ENCODE measurements at regions not wholly inside any gene's neighbourhood (a gene's known extent, or its start where the extent isn't known, plus 50 kb on each side); places are given as distances from the start of the nearest gene placed in this dataset.

DNA sequence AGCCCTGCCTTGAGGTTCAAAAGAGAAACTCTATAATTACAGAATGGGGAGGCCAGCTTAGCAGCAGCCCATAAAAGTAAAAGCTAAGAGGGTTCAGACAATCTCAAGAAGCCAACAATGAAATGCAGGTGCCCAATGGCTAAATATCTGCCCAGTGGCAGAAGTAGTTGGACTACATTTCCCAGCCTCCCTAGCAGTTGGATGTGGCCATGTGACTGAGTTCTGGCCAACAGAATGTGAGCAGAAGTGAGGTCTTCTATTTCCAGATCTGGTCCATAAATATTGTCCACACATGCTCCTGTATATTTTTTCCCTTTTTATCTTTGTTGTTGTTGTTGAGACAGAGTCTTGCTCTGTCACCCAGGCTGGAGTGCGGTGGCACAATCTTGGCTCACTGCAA lies 127.9 kb upstream of the NHS start:
- Histone ChIP-seq H3K9ac (ENCODE audit: insufficient read depth in 1 of 2, low read depth in 2 of 2, low read length in 2 of 2) (no peak overlapping the region), H4K20me1 (replicated peaks; ENCODE audit: control insufficient read depth, insufficient read depth, low read length) (no peaks in the 10 kb centered on the region), H3K9me1 (ENCODE audit: control insufficient read depth, insufficient read depth, low read length) (no peaks in the 10 kb centered on the region), H2AFZ (ENCODE audit: low read depth, low read length) (no peak overlapping the region), H3K9me3 (replicated peaks; ENCODE audit: control insufficient read depth, insufficient read depth, low read depth, low read length) (no peaks in the 10 kb centered on the region), H3K4me3 (no peak overlapping the region), H3K4me1 (replicated peaks in 1 of 2; ENCODE audit: control insufficient read depth in 2 of 2, insufficient read depth in 2 of 2, low read length in 2 of 2) (no peaks in the 10 kb centered on the region), H3K79me2 (ENCODE audit: control insufficient read depth, insufficient read depth, low read length) (no peaks in the 10 kb centered on the region), H3K27me3 (ENCODE audit: control insufficient read depth in 2 of 2, insufficient read depth in 2 of 2, low read length in 2 of 2) (no peaks in the 10 kb centered on the region), H3K4me2 (ENCODE audit: insufficient read depth, low read length) (no peak overlapping the region), H3K27ac (ENCODE audit: extremely low read depth, low read depth, low read length) (no peak overlapping the region), H3K36me3 (ENCODE audit: control insufficient read depth, insufficient read depth, low read length) (no peaks in the 10 kb centered on the region)
- TF ChIP-seq ZNF143 (CRISPR knock-in tag; IDR thresholded peaks at IDR 0.05) (peak; percentile 59; the same call in 1 of the 2 replicates), SIRT6 (IDR thresholded peaks at IDR 0.05; ENCODE audit: low read depth, low read length) (no peak), ZKSCAN1 (IDR thresholded peaks at IDR 0.05; ENCODE audit: low read depth, low read length) (no peak), NBN (IDR thresholded peaks at IDR 0.05; ENCODE audit: low read depth) (no peak), LCOR (CRISPR knock-in tag; IDR thresholded peaks at IDR 0.05) (no peak), HCFC1 (IDR thresholded peaks at IDR 0.05; ENCODE audit: low read depth, low read length) (peak; percentile 75), STAG1 (CRISPR knock-in tag; IDR thresholded peaks at IDR 0.05; ENCODE audit: borderline replicate concordance) (no peak), GABPB1 (CRISPR knock-in tag; IDR thresholded peaks at IDR 0.05) (no peak), RAD51 (IDR thresholded peaks at IDR 0.05; ENCODE audit: borderline replicate concordance, low read depth) (0 out of 2 replicates have a peak, but pooled peaks have one; percentile 25), XRCC3 (IDR thresholded peaks at IDR 0.05) (no peak), ZNF444 (CRISPR knock-in tag; IDR thresholded peaks at IDR 0.05) (no peak), ZNF239 (CRISPR knock-in tag; IDR thresholded peaks at IDR 0.05) (no peak), SIX5 (IDR thresholded peaks at IDR 0.05; ENCODE audit: borderline replicate concordance in 1 of 2, insufficient read depth in 1 of 2, low read depth in 1 of 2, low read length in 2 of 2) (peak; percentile 25 to 27; a peak in 2 of 4 replicates)
- TF ChIP-seq, protein P1, sequence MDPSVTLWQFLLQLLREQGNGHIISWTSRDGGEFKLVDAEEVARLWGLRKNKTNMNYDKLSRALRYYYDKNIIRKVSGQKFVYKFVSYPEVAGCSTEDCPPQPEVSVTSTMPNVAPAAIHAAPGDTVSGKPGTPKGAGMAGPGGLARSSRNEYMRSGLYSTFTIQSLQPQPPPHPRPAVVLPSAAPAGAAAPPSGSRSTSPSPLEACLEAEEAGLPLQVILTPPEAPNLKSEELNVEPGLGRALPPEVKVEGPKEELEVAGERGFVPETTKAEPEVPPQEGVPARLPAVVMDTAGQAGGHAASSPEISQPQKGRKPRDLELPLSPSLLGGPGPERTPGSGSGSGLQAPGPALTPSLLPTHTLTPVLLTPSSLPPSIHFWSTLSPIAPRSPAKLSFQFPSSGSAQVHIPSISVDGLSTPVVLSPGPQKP (CRISPR knock-in tag; IDR thresholded peaks at IDR 0.05), result no peak
- TF ChIP-seq, protein P2, sequence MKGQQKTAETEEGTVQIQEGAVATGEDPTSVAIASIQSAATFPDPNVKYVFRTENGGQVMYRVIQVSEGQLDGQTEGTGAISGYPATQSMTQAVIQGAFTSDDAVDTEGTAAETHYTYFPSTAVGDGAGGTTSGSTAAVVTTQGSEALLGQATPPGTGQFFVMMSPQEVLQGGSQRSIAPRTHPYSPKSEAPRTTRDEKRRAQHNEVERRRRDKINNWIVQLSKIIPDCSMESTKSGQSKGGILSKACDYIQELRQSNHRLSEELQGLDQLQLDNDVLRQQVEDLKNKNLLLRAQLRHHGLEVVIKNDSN (CRISPR knock-in tag; IDR thresholded peaks at IDR 0.05), result peak; percentile 56; the same call in 1 of the 2 replicates
- TF ChIP-seq, protein P3, sequence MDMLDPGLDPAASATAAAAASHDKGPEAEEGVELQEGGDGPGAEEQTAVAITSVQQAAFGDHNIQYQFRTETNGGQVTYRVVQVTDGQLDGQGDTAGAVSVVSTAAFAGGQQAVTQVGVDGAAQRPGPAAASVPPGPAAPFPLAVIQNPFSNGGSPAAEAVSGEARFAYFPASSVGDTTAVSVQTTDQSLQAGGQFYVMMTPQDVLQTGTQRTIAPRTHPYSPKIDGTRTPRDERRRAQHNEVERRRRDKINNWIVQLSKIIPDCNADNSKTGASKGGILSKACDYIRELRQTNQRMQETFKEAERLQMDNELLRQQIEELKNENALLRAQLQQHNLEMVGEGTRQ (CRISPR knock-in tag; IDR thresholded peaks at IDR 0.05), result peak; percentile 84
- TF ChIP-seq, protein P4, sequence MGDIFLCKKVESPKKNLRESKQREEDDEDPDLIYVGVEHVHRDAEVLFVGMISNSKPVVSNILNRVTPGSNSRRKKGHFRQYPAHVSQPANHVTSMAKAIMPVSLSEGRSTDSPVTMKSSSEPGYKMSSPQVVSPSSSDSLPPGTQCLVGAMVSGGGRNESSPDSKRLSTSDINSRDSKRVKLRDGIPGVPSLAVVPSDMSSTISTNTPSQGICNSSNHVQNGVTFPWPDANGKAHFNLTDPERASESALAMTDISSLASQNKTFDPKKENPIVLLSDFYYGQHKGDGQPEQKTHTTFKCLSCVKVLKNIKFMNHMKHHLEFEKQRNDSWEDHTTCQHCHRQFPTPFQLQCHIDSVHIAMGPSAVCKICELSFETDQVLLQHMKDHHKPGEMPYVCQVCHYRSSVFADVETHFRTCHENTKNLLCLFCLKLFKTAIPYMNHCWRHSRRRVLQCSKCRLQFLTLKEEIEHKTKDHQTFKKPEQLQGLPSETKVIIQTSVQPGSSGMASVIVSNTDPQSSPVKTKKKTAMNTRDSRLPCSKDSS (IDR thresholded peaks at IDR 0.05; ENCODE audit: low read depth, partially characterized antibody), result no peak
- DNase-seq (ENCODE audit: extremely low read depth in 1 of 4, low spot score in 3 of 4), result no peak
- ChIA-PET CTCF (ENCODE audit: low intra/inter-chr PET ratio) (no interaction called here), POLR2A (no interaction called here)
- FAIRE-seq, result no peak
- in situ Hi-C loops (cut with MboI), result no loop called here
- intact Hi-C loops (cut with micrococcal nuclease), result no loop called here
- ATAC-seq, result peak; percentile 66; the same call in 2 of the 3 replicates
- 0% methylated on average over 1 of the region's 1 CpG for WGBS (ENCODE audit: insufficient coverage, low coverage, missing lambda C conversion rate)
- no TSS peak for BruUV-seq (replicated peaks)
